ENCODE measurements at regions not wholly inside any gene's neighbourhood (a gene's known extent, or its start where the extent isn't known, plus 50 kb on each side); places are given as distances from the start of the nearest gene placed in this dataset.
"Not testable (repeated sequence)": the region's sequence is repeated elsewhere in the genome, so short reads cannot be mapped to it uniquely, and the experiment has no call there.

- no peak for DNase-seq (ENCODE audit: low spot score)
Observed at GRCh38 chr2:56510610-56511009, 326.8 kb downstream of the CCDC85A start.

- no peak for DNase-seq (ENCODE audit: low spot score)
Observed at GRCh38 chr2:56515399-56515798, 331.6 kb downstream of the CCDC85A start.

GRCh38 chr2:56519806-56520205 is 336.0 kb downstream of the CCDC85A start:
- DNase-seq (ENCODE audit: low spot score), result no peak

GRCh38 chr2:56522605-56523089 is 338.9 kb downstream of the CCDC85A start:
- DNase-seq (ENCODE audit: low spot score), result no peak

- DNase-seq (ENCODE audit: low spot score), result no peak
Observed at GRCh38 chr2:56523816-56524215, 340.0 kb downstream of the CCDC85A start.

GRCh38 chr2:56531668-56532420 is 348.1 kb downstream of the CCDC85A start:
- no peak for DNase-seq (ENCODE audit: low spot score)

- DNase-seq (ENCODE audit: low spot score), result no peak
Observed at GRCh38 chr2:56534321-56534720, 350.5 kb downstream of the CCDC85A start.

GRCh38 chr2:56537756-56538155 is 354.0 kb downstream of the CCDC85A start:
- no peak for DNase-seq (ENCODE audit: low spot score)

GRCh38 chr2:56539618-56540017 is 355.8 kb downstream of the CCDC85A start:
- no peak for DNase-seq (ENCODE audit: low spot score)

GRCh38 chr2:56540467-56540866 is 356.7 kb downstream of the CCDC85A start:
- DNase-seq (ENCODE audit: low spot score), result no peak

- DNase-seq (ENCODE audit: low spot score), result no peak
Observed at GRCh38 chr2:56540916-56541315, 357.1 kb downstream of the CCDC85A start.

GRCh38 chr2:56542213-56542612 is 358.4 kb downstream of the CCDC85A start:
- no peak for DNase-seq (ENCODE audit: low spot score)

- no peak for DNase-seq (ENCODE audit: low spot score)
Observed at GRCh38 chr2:56565143-56565542, 381.4 kb downstream of the CCDC85A start.

- DNase-seq (ENCODE audit: low spot score), result no peak
Observed at GRCh38 chr2:56571074-56571473, 387.3 kb downstream of the CCDC85A start.

- DNase-seq (ENCODE audit: low spot score), result no peak
Observed at GRCh38 chr2:56576001-56576400, 392.2 kb downstream of the CCDC85A start.

- DNase-seq (ENCODE audit: low spot score), result no peak
Observed at GRCh38 chr2:56580242-56580641, 396.5 kb downstream of the CCDC85A start.

- DNase-seq (ENCODE audit: low spot score), result no peak
Observed at GRCh38 chr2:56582570-56582969, 398.8 kb downstream of the CCDC85A start.

GRCh38 chr2:56583796-56584315 is 400.1 kb downstream of the CCDC85A start:
- no peak for DNase-seq (ENCODE audit: low spot score)

GRCh38 chr2:56587456-56587855 is 403.7 kb downstream of the CCDC85A start:
- no peak for DNase-seq (ENCODE audit: low spot score)

- no peak for DNase-seq (ENCODE audit: low spot score)
Observed at GRCh38 chr2:56589194-56589593, 405.4 kb downstream of the CCDC85A start.

GRCh38 chr2:56589835-56590234 is 406.0 kb downstream of the CCDC85A start:
- DNase-seq (ENCODE audit: low spot score), result no peak

- DNase-seq (ENCODE audit: low spot score), result no peak
Observed at GRCh38 chr2:56590611-56591010, 406.8 kb downstream of the CCDC85A start.

- not testable (repeated sequence) for DNase-seq (ENCODE audit: low spot score)
Observed at GRCh38 chr2:56606086-56606485, 422.3 kb downstream of the CCDC85A start.

- DNase-seq (ENCODE audit: low spot score), result no peak
Observed at GRCh38 chr2:56613254-56613653, 429.5 kb downstream of the CCDC85A start.
